GM12875 (cell line): ENCODE measurements at regions not wholly inside any gene's neighbourhood (a gene's known extent, or its start where the extent isn't known, plus 50 kb on each side); places are given as distances from the start of the nearest gene placed in this dataset.

Experiments
- H3K4me3 ChIP-seq: one replicate; pipeline ENCODE4 v1.5.1; 2011; ENCODE audit warnings: low read depth, low read length, control low read depth
- TF ChIP-seq, protein P1 (sequence below): IDR thresholded peaks from 2 replicates; pipeline ENCODE4 v1.5.1; 2011; ENCODE audit warnings: low read depth, mild to moderate bottlenecking, control low read depth, inconsistent platforms, low read length, moderate library complexity, borderline replicate concordance; ENCODE audit not compliant: insufficient read depth

- TF ChIP-seq, protein P1, sequence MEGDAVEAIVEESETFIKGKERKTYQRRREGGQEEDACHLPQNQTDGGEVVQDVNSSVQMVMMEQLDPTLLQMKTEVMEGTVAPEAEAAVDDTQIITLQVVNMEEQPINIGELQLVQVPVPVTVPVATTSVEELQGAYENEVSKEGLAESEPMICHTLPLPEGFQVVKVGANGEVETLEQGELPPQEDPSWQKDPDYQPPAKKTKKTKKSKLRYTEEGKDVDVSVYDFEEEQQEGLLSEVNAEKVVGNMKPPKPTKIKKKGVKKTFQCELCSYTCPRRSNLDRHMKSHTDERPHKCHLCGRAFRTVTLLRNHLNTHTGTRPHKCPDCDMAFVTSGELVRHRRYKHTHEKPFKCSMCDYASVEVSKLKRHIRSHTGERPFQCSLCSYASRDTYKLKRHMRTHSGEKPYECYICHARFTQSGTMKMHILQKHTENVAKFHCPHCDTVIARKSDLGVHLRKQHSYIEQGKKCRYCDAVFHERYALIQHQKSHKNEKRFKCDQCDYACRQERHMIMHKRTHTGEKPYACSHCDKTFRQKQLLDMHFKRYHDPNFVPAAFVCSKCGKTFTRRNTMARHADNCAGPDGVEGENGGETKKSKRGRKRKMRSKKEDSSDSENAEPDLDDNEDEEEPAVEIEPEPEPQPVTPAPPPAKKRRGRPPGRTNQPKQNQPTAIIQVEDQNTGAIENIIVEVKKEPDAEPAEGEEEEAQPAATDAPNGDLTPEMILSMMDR, result no peak
These were observed 208.6 kb downstream of the HRH4 start for GRCh38 chr18:24669015-24669414.

GRCh38 chr18:24669502-24669901 is 209.1 kb downstream of the HRH4 start:
- TF ChIP-seq, protein P1, result no peak
- no peak overlapping the region for H3K4me3 ChIP-seq

More at GRCh38 chr18:24669015-24669414, 208.6 kb downstream of the HRH4 start:
- no peak overlapping the region for H3K4me3 ChIP-seq

- TF ChIP-seq, protein P1, result no peak
- no peak overlapping the region for H3K4me3 ChIP-seq
These were observed 211.9 kb downstream of the HRH4 start for GRCh38 chr18:24672165-24672941.

DNA sequence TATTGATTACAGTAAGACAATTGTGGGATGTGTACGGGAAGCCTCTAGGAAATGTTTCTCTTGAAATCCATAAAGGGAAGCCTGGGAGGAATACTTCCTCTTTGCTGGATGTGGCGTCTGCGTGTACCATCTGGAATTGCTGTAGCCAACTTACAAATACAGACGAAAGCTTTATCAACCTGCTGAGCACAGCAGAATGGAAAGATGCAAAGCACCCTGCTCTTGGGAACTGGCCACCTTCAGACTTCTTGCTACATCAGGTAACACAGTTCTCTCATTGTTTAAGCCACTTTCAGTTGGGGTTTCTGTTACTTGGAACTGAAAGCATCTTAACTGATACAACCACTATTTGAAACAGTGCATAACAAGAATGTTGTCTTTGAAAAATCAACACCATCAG is 213.8 kb downstream of the HRH4 start:
- TF ChIP-seq, protein P1, result no peak
- no peak overlapping the region for H3K4me3 ChIP-seq

DNA sequence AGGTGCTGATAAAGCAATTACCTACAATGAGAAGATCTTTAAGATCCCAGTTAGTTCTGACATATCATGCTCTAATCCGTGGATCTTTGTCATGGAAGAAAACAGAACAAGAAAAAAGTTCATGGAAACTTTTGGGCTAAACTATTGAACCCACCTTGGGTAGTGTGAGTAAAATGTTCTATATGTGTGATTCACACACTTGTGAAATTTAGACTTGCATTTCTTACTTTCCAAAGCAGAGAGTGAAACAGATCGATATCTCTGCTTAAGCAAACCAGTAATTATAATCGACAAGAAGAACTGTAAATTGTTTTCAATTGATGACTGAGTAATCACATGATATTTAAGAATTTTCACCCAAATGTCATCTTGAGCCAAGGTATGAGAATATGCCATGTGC is 214.2 kb downstream of the HRH4 start:
- H3K4me3 ChIP-seq, result no peak overlapping the region
- TF ChIP-seq, protein P1, result no peak

- no peak overlapping the region for H3K4me3 ChIP-seq
- TF ChIP-seq, protein P1, result no peak
These were observed 216.6 kb downstream of the HRH4 start for GRCh38 chr18:24677011-24677410.

- TF ChIP-seq, protein P1, result no peak
These were observed 217.7 kb downstream of the HRH4 start for GRCh38 chr18:24678107-24678506.

More at GRCh38 chr18:24678107-24678506, 217.7 kb downstream of the HRH4 start:
- H3K4me3 ChIP-seq, result no peak overlapping the region
